GM12892 (cell line): ENCODE measurements at regions not wholly inside any gene's neighbourhood (a gene's known extent, or its start where the extent isn't known, plus 50 kb on each side); places are given as distances from the start of the nearest gene placed in this dataset.

Experiments
- POLR2A ChIP-seq: IDR thresholded peaks from 2 replicates; pipeline ENCODE4 v1.6.1; 2011; ENCODE audit warnings: low read depth, low read length, control low read depth
- TAF1 ChIP-seq: IDR thresholded peaks from 2 replicates; pipeline ENCODE4 v1.6.1; 2011; ENCODE audit warnings: low read depth, mild to moderate bottlenecking, control low read depth, low read length, borderline replicate concordance

DNA sequence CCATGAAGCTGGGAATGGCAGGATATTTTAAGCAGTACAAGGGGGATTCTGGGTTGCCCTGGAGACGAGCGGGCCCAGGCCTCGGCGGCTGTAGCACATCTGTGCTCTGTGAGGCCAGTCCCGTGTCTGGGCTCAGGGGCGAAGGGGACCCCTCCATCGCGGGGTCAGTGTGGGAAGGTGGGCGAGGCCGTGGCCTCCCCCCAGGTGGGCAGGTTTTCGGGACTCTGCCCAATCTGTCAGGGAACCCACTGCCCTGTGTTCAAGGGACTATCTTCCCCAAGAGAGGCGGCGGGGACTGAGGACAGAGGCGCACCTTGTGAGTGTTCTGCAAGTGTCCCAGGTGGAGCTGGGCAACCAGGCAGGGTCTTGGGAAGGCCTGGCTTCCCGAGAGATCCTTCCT, 336.6 kb downstream of the CTTN start:
- TF ChIP-seq POLR2A (no peak), TAF1 (no peak)
